ENCODE measurements at regions not wholly inside any gene's neighbourhood (a gene's known extent, or its start where the extent isn't known, plus 50 kb on each side); places are given as distances from the start of the nearest gene placed in this dataset.

DNA sequence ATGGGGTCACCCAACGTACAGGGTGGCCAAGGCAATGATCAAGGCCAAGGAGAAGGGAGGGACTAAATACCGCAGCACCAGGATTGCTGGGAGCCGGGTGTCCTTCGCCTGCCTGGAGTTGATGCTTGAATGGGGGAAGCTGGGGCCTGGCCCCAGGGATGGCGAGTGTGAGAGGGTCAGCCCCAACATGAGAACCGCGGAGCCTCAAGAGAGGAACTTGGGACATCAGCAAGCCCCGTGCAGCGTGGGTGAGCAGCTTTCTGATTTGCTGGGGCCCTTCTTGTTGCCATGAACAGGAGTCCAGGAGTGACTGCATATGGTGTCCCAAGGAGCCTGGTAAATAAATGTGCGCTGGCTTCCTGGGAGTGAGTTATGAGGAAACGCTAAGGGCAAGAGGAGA, 72.8 kb upstream of the PITRM1 start:
- ChIA-PET CTCF (interaction anchor here (1.4 kb wide), 1 partner anchor 18 kb away, joined by 3 read pairs; no protein-coding TSS in a partner anchor), POLR2A (no interaction called here)
- Histone ChIP-seq H3K9me1 (replicated peaks; ENCODE audit: control insufficient read depth, extremely low read depth, insufficient read depth, low read length) (no peaks in the 10 kb centered on the region), H4K20me1 (replicated peaks; ENCODE audit: control insufficient read depth, extremely low read depth, insufficient read depth, low read length) (no peaks in the 10 kb centered on the region), H3K79me2 (ENCODE audit: control insufficient read depth, insufficient read depth, low read length) (no peaks in the 10 kb centered on the region), H3K9ac (replicated peaks; ENCODE audit: extremely low read depth, insufficient read depth, low read length) (no peak overlapping the region), H2AFZ (ENCODE audit: low read depth, low read length) (no peak overlapping the region), H3K4me1 (ENCODE audit: control insufficient read depth, extremely low read depth, insufficient read depth, low read length) (peaks cover 13% of the 10 kb centered on the region), H3K27ac (ENCODE audit: insufficient read depth, low read depth, low read length) (no peak overlapping the region), H3K27me3 (ENCODE audit: control insufficient read depth in 2 of 2, insufficient read depth in 2 of 2, low read length in 2 of 2) (no peaks in the 10 kb centered on the region), H3K4me2 (ENCODE audit: insufficient read depth, low read length) (no peak overlapping the region), H3K36me3 (ENCODE audit: control insufficient read depth in 2 of 2, extremely low read depth in 1 of 2, insufficient read depth in 2 of 2, low read length in 2 of 2) (no peaks in the 10 kb centered on the region), H3K4me3 (replicated peaks in 1 of 3; ENCODE audit: insufficient read depth in 1 of 3, low read depth in 1 of 3, low read length in 3 of 3) (no peak overlapping the region), H3K9me3 (replicated peaks; ENCODE audit: control insufficient read depth, insufficient read depth, low read length) (no peaks in the 10 kb centered on the region)
- intact Hi-C loops (cut with micrococcal nuclease) = loop anchor here (10.0 kb wide), 1 partner anchor 119 kb away; no protein-coding TSS in a partner anchor
- FAIRE-seq (no peak), DNase-seq (ENCODE audit: low read depth, low spot score) (no peak)
- dilution Hi-C loops (cut with MboI; ENCODE audit: extremely low pct_ligation_motif_present, low sequenced_read_pairs) = no loop called here
- no peak for TF ChIP-seq MYC (IDR thresholded peaks at IDR 0.05; ENCODE audit: low read depth, low read length)
- TF ChIP-seq EZH2 (IDR thresholded peaks at IDR 0.05; ENCODE audit: borderline replicate concordance, low read depth, low read length, severe bottlenecking) = no peak
- TF ChIP-seq JUN (IDR thresholded peaks at IDR 0.05; ENCODE audit: borderline replicate concordance, insufficient read depth, insufficient read length, low read depth) = no peak
- TF ChIP-seq GATA2 (IDR thresholded peaks at IDR 0.05; ENCODE audit: insufficient read depth, insufficient read length, low read depth, low read length) = no peak
- TF ChIP-seq POLR2AphosphoS5 (IDR thresholded peaks at IDR 0.05; ENCODE audit: insufficient read depth, low read depth, low read length) = no peak
- no peak for TF ChIP-seq FOS (IDR thresholded peaks at IDR 0.05; ENCODE audit: borderline replicate concordance, insufficient read depth, low read length)
- TF ChIP-seq POLR2A (IDR thresholded peaks at IDR 0.05; ENCODE audit: low read depth, low read length) = no peak
- TF ChIP-seq MAX (IDR thresholded peaks at IDR 0.05; ENCODE audit: insufficient read depth, insufficient read length) = no peak
- TF ChIP-seq, protein P1, sequence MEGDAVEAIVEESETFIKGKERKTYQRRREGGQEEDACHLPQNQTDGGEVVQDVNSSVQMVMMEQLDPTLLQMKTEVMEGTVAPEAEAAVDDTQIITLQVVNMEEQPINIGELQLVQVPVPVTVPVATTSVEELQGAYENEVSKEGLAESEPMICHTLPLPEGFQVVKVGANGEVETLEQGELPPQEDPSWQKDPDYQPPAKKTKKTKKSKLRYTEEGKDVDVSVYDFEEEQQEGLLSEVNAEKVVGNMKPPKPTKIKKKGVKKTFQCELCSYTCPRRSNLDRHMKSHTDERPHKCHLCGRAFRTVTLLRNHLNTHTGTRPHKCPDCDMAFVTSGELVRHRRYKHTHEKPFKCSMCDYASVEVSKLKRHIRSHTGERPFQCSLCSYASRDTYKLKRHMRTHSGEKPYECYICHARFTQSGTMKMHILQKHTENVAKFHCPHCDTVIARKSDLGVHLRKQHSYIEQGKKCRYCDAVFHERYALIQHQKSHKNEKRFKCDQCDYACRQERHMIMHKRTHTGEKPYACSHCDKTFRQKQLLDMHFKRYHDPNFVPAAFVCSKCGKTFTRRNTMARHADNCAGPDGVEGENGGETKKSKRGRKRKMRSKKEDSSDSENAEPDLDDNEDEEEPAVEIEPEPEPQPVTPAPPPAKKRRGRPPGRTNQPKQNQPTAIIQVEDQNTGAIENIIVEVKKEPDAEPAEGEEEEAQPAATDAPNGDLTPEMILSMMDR (IDR thresholded peaks at IDR 0.05; ENCODE audit: extremely low read depth in 1 of 2, insufficient read depth in 1 of 2, low read depth in 1 of 2, low read length in 2 of 2) = no peak
- no TSS peak for BruUV-seq (replicated peaks)
